Lower lobe of right lung (tissue), 2 donors: ENCODE measurements at regions not wholly inside any gene's neighbourhood (a gene's known extent, or its start where the extent isn't known, plus 50 kb on each side); places are given as distances from the start of the nearest gene placed in this dataset.

Source experiments
- ATAC-seq, 2 donors: fragments of 200-7000 bp; cut with Tn5 transposase; one replicate each; pipeline ENCODE4 v1.9.1; 2020 to 2022; ENCODE audit warnings: mild to moderate bottlenecking in 2 of 2, moderate library complexity in 2 of 2
- DNase-seq: peaks from one replicate; pipeline ENCODE4 v3.0.0-alpha.2; 2020
- H3K27ac ChIP-seq: fragments of 200-600 bp; one replicate; pipeline ENCODE4 v1.8.0; 2022
- H3K27me3 ChIP-seq: fragments of 200-600 bp; one replicate; pipeline ENCODE4 v1.8.0; 2022; ENCODE audit warnings: low read depth
- H3K36me3 ChIP-seq: fragments of 200-600 bp; one replicate; pipeline ENCODE4 v1.8.0; 2022; ENCODE audit warnings: mild to moderate bottlenecking
- H3K4me1 ChIP-seq: fragments of 200-600 bp; one replicate; pipeline ENCODE4 v1.8.0; 2022
- H3K4me3 ChIP-seq: fragments of 200-600 bp; one replicate; pipeline ENCODE4 v1.8.0; 2022; ENCODE audit warnings: mild to moderate bottlenecking
- H3K9me3 ChIP-seq: fragments of 200-600 bp; one replicate; pipeline ENCODE4 v1.8.0; 2022
- CTCF ChIP-seq: fragments of 200-600 bp; IDR thresholded peaks from one replicate; pipeline ENCODE4 v1.8.0; 2022; ENCODE audit warnings: antibody characterized with exemption, mild to moderate bottlenecking
- intact Hi-C: fragments of 100-400 bp; cut with DNase I; formaldehyde crosslinking; loops from one replicate; pipeline ENCODE4 v1.11.0; 2022
- donor health status: DM: no; HTN: yes; CAD: no; lungs with severe emphysema.

DNA sequence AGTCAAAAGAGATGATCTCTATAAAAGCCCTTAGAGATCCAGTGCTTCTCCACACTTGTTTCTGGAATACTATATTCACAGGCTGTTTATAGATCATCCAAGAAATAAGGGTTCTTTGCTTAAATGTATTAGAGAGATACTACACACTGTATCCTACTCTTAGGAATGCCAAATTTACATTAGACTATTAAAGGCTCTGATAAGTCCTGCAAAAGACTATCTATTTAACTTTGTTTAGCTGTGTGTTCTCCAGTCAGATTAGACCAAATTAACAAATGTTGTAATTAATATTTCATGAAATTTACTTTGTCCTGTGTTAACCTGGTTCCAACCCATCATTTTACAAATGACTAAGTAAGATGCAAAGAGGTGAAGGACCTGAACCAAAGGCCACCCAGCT, 260.5 kb upstream of the ZIC3 start:
- intact Hi-C loops: no loop called here
- no peak for DNase-seq
- no peak for ATAC-seq
- TF ChIP-seq CTCF: no peak
- Histone ChIP-seq H3K4me1 (no peaks in the 10 kb centered on the region), H3K36me3 (no peaks in the 10 kb centered on the region), H3K27me3 (no peaks in the 10 kb centered on the region), H3K9me3 (no peaks in the 10 kb centered on the region), H3K4me3 (no peak overlapping the region), H3K27ac (no peak overlapping the region)

GRCh38 chrX:137297167-137297566, 263.4 kb upstream of the GPR101 start:
- Histone ChIP-seq H3K4me1 (no peaks in the 10 kb centered on the region), H3K36me3 (no peaks in the 10 kb centered on the region), H3K4me3 (no peak overlapping the region), H3K27me3 (no peaks in the 10 kb centered on the region), H3K9me3 (no peaks in the 10 kb centered on the region), H3K27ac (no peak overlapping the region)
- TF ChIP-seq CTCF: no peak
- ATAC-seq (no peak), DNase-seq (no peak)
- intact Hi-C loops: no loop called here

- H3K9me3 ChIP-seq: no peaks in the 10 kb centered on the region
- no peak overlapping the region for H3K27ac ChIP-seq
- no peak for TF ChIP-seq CTCF
- H3K27me3 ChIP-seq: no peaks in the 10 kb centered on the region
- DNase-seq: no peak
- intact Hi-C loops: no loop called here
- H3K4me1 ChIP-seq: no peaks in the 10 kb centered on the region
- no peak for ATAC-seq
- H3K36me3 ChIP-seq: no peaks in the 10 kb centered on the region
- H3K4me3 ChIP-seq: no peak overlapping the region
These were observed 256.2 kb upstream of the GPR101 start for GRCh38 chrX:137290011-137290410.

GRCh38 chrX:137287191-137287590, 253.4 kb upstream of the GPR101 start:
- H3K27me3 ChIP-seq: no peaks in the 10 kb centered on the region
- no peaks in the 10 kb centered on the region for H3K9me3 ChIP-seq
- H3K27ac ChIP-seq: no peak overlapping the region
- TF ChIP-seq CTCF: no peak
- ATAC-seq (no peak), DNase-seq (no peak)
- H3K4me1 ChIP-seq: no peaks in the 10 kb centered on the region
- no peaks in the 10 kb centered on the region for H3K36me3 ChIP-seq
- no peak overlapping the region for H3K4me3 ChIP-seq
- intact Hi-C loops: no loop called here

GRCh38 chrX:137286423-137286822, 252.6 kb upstream of the GPR101 start:
- H3K9me3 ChIP-seq: no peaks in the 10 kb centered on the region
- no peak overlapping the region for H3K4me3 ChIP-seq
- DNase-seq: no peak
- no peak for ATAC-seq
- H3K27me3 ChIP-seq: no peaks in the 10 kb centered on the region
- H3K27ac ChIP-seq: no peak overlapping the region
- TF ChIP-seq CTCF: no peak
- intact Hi-C loops: no loop called here
- no peaks in the 10 kb centered on the region for H3K4me1 ChIP-seq
- H3K36me3 ChIP-seq: no peaks in the 10 kb centered on the region

GRCh38 chrX:137278825-137279224, 245.0 kb upstream of the GPR101 start:
- Histone ChIP-seq H3K4me3 (no peak overlapping the region), H3K9me3 (no peaks in the 10 kb centered on the region), H3K4me1 (no peaks in the 10 kb centered on the region), H3K36me3 (no peaks in the 10 kb centered on the region), H3K27me3 (no peaks in the 10 kb centered on the region), H3K27ac (no peak overlapping the region)
- DNase-seq (no peak), ATAC-seq (no peak)
- no peak for TF ChIP-seq CTCF
- intact Hi-C loops: no loop called here
